ENCODE measurements at regions not wholly inside any gene's neighbourhood (a gene's known extent, or its start where the extent isn't known, plus 50 kb on each side); places are given as distances from the start of the nearest gene placed in this dataset.

DNA sequence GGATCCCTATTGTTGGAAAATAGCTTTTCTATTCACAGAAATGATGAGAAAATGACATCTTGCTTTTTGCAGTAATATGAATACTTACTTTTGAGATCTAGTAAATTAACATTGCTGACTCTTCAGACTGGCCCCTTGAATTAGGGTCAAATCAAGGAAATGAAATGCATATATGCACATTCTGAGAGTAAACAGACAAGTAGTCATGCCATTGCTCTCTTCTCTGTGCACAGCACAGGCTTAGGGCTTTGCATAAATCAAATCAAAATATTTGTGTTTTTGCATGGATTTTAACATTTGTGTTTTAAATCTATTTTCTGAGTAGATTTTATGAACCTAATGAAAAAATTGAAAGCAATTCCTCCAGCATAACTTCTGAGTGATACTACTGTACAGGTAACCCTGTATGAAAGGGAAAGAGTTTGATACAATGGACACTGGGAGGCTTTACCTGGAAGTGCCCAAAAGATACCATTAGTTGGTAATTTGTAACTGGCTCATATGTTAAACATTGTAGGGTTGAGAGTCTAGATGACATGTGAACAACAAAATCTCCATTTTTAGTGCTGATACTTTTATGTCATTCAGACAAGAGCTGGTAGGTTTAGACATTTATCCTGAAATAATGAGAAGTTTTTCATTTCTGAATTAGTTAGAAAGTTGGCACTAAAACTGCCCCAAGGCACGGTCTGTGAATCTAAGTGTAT, 280.2 kb upstream of the FBXO33 start:
- TF ChIP-seq CTCF (IDR thresholded peaks at IDR 0.05; ENCODE audit: borderline replicate concordance, control extremely low read depth, extremely low read depth, insufficient read depth, missing control alignments), result no peak
- no peak for DNase-seq (ENCODE audit: low spot score)
- in situ Hi-C loops (cut with MboI; ENCODE audit: low sequenced_read_pairs, unreplicated experiment), result no loop called here

DNA sequence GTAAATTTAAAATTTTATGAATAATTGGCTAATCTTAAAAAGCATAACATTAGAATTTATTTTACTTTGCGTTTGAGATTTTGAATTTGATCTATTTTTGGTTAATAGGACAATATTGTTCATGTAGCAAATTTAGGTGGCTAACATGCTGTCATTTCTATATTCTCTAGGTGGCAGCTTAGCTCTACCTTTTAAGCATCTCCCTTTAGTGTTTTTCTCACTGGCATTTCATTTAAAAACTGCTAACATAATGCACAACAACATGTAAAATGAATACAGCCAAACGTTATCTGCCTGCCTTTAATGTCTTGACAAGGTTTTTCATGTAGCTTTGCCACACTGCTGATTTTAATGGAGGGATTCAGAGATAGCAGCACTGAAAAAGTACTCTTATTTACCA, 272.4 kb upstream of the FBXO33 start:
- in situ Hi-C loops (cut with MboI; ENCODE audit: low sequenced_read_pairs, unreplicated experiment), result no loop called here
- no peak for TF ChIP-seq CTCF (IDR thresholded peaks at IDR 0.05; ENCODE audit: borderline replicate concordance, control extremely low read depth, extremely low read depth, insufficient read depth, missing control alignments)

GRCh38 chr14:39694341-39694740, 262.1 kb upstream of the FBXO33 start:
- TF ChIP-seq CTCF (IDR thresholded peaks at IDR 0.05; ENCODE audit: borderline replicate concordance, control extremely low read depth, extremely low read depth, insufficient read depth, missing control alignments), result no peak
- in situ Hi-C loops (cut with MboI; ENCODE audit: low sequenced_read_pairs, unreplicated experiment), result no loop called here
- no peak for DNase-seq (ENCODE audit: low spot score)

More for the DNA sequence above, 272.4 kb upstream of the FBXO33 start:
- DNase-seq (ENCODE audit: low spot score), result no peak

DNA sequence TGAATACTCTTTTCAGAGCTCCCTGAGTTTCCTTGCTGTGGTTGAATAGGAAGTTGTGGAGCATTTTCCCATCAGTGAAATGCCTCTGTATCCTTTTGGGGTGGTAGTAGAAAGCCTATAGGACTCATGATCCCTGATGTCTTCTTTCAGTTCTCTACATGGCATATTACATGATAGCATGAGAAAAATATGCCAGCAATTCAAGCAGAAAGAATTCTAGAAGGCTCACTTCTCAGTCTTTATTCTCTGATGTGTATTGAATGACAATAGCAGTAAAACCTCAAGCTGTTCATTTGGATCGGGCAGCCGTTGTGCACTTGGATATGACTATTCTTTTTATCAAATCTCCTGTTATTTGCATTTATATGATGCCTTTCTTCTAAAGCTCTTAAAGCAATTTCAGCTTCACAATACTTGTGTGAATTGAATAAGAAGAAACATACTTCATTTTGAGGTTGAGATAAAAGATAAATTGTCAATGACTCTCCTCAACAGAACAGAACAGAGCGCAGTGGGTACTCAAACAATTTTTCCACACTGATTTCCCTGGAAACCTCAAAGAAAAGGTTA, 251.5 kb upstream of the FBXO33 start:
- in situ Hi-C loops (cut with MboI; ENCODE audit: low sequenced_read_pairs, unreplicated experiment), result no loop called here
- no peak for DNase-seq (ENCODE audit: low spot score)
- no peak for TF ChIP-seq CTCF (IDR thresholded peaks at IDR 0.05; ENCODE audit: borderline replicate concordance, control extremely low read depth, extremely low read depth, insufficient read depth, missing control alignments)

GRCh38 chr14:39682582-39682981, 250.3 kb upstream of the FBXO33 start:
- in situ Hi-C loops (cut with MboI; ENCODE audit: low sequenced_read_pairs, unreplicated experiment), result no loop called here
- TF ChIP-seq CTCF (IDR thresholded peaks at IDR 0.05; ENCODE audit: borderline replicate concordance, control extremely low read depth, extremely low read depth, insufficient read depth, missing control alignments), result no peak
- DNase-seq (ENCODE audit: low spot score), result no peak

DNA sequence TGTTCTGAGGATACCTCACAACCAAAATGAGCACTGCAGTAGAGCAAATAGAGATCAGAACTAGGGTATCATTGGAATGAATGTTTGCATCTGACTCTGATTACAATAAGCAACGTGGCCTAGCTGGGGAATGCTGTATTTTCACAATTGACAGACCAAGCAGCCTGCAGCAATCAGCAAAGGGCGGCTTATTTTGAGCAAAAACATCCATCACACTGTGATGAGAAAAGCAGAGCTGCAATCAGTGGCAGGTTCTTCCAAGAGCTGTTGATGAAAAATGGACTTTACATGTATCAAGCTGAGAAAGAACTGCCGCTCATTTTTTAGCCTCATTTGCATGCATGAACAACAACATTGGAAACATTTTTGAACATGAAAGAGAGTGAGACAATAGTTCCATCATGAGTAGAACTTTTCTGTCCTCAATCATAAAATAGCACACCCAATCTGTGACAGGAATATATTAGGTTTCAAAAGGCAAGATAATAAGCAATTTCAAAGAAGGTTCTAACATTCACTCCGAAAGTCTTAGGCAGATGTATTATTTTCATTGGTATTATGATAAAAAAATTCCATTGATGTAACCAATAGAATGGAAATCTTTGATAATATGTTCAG, 249.7 kb upstream of the FBXO33 start:
- no peak for TF ChIP-seq CTCF (IDR thresholded peaks at IDR 0.05; ENCODE audit: borderline replicate concordance, control extremely low read depth, extremely low read depth, insufficient read depth, missing control alignments)
- no peak for DNase-seq (ENCODE audit: low spot score)
- in situ Hi-C loops (cut with MboI; ENCODE audit: low sequenced_read_pairs, unreplicated experiment), result no loop called here

All from GM13976 (cell line).